K562 (cell line): ENCODE measurements at regions not wholly inside any gene's neighbourhood (a gene's known extent, or its start where the extent isn't known, plus 50 kb on each side); places are given as distances from the start of the nearest gene placed in this dataset.

Experiments
- ATAC-seq: fragments of 200-7000 bp; cut with Tn5 transposase; 3 replicates; pipeline ENCODE4 v1.9.1; 2020; ENCODE audit warnings: moderate library complexity
- BruUV-seq: library from RNA; stranded (reverse); fragments of 400-500 nt; replicated peaks from 2 replicates; lab custom pipeline; 2021; lab: Mats Ljungman, UMichigan
- CTCF ChIA-PET: fragments of 300-600 bp; formaldehyde crosslinking; extraction: SDS; loops from one replicate; lab custom pipeline; 2021; ENCODE audit warnings: low intra/inter-chr PET ratio; lab: Yijun Ruan, JAX
- POLR2A ChIA-PET: fragments of 300-600, 350-650 bp; sonication (Branson Sonifier 250); formaldehyde crosslinking; extraction: SDS; loops from one replicate; lab custom pipeline; 2021; ENCODE audit warnings: antibody characterized with exemption, inconsistent platforms; lab: Yijun Ruan, JAX
- DNase-seq, 4 experiments: peaks; one replicate each; pipeline versions ENCODE4 v3.0.0 to v3.0.0-alpha.2; 2011 to 2018; ENCODE audit warnings: low spot score in 3 of 4, mixed read lengths in 3 of 4; ENCODE audit errors: extremely low read depth in 1 of 4
- FAIRE-seq: peaks from 2 replicates; lab custom pipeline; 2011; peaks lifted over from hg19 to GRCh38; lab: Jason Lieb, UNC
- H2AFZ ChIP-seq: 2 replicates; pipeline ENCODE4 v1.6.0; 2011; ENCODE audit warnings: low read depth, low read length, control low read depth, inconsistent platforms
- H3K27ac ChIP-seq: fragments of 200-600 bp; 3 replicates; pipeline ENCODE4 v1.8.0; 2011; ENCODE audit warnings: low read depth, mild to moderate bottlenecking, control low read depth, inconsistent platforms, low read length, moderate library complexity, mixed read lengths; ENCODE audit errors: extremely low read depth
- H3K27me3 ChIP-seq, 2 experiments: fragments of 300-600 bp in 1 of 2; 2 replicates in 1 of 2; 3 replicates in 1 of 2; pipeline versions ENCODE4 v1.6.0 to v1.8.0; 2011; ENCODE audit warnings: inconsistent platforms in 2 of 2, low read length in 2 of 2, mild to moderate bottlenecking in 1 of 2, mixed read lengths in 1 of 2, moderate library complexity in 1 of 2; ENCODE audit not compliant: control insufficient read depth in 2 of 2, insufficient read depth in 2 of 2
- H3K36me3 ChIP-seq: fragments of 300-600 bp; 3 replicates; pipeline ENCODE4 v1.8.0; 2011; ENCODE audit warnings: mild to moderate bottlenecking, low read length, inconsistent platforms; ENCODE audit not compliant: control insufficient read depth, insufficient read depth
- H3K4me1 ChIP-seq, 2 experiments: fragments of 200-600 bp in 1 of 2; replicated peaks in 1 of 2; 2 replicates in 1 of 2; 3 replicates in 1 of 2; pipeline versions ENCODE4 v1.5.1 to v1.8.0; 2011; ENCODE audit warnings: inconsistent platforms in 2 of 2, low read length in 2 of 2, mild to moderate bottlenecking in 1 of 2, mixed read lengths in 1 of 2, moderate library complexity in 1 of 2; ENCODE audit not compliant: control insufficient read depth in 2 of 2, insufficient read depth in 2 of 2
- H3K4me2 ChIP-seq: 2 replicates; pipeline ENCODE4 v1.6.1; 2011; ENCODE audit warnings: low read length, control low read depth, inconsistent platforms, mixed read lengths; ENCODE audit not compliant: insufficient read depth
- H3K4me3 ChIP-seq: fragments of 200-600 bp; sonication (generic), shearing (Covaris generic); 2 replicates; pipeline ENCODE4 v1.5.1; 2016; ENCODE audit warnings: control low read depth, inconsistent platforms
- H3K79me2 ChIP-seq: fragments of 200-600 bp; 3 replicates; pipeline ENCODE4 v1.8.0; 2011; ENCODE audit warnings: low read length, inconsistent platforms; ENCODE audit not compliant: control insufficient read depth, insufficient read depth
- H3K9ac ChIP-seq, 2 experiments: 2 replicates each; pipeline versions ENCODE4 v1.6.0 to v1.6.1; 2011; ENCODE audit warnings: low read depth in 2 of 2, low read length in 2 of 2, control low read depth in 1 of 2, inconsistent platforms in 1 of 2, mild to moderate bottlenecking in 1 of 2, mixed read lengths in 1 of 2; ENCODE audit not compliant: insufficient read depth in 1 of 2
- H3K9me1 ChIP-seq: one replicate; pipeline ENCODE4 v1.6.0; 2011; ENCODE audit warnings: inconsistent platforms, mild to moderate bottlenecking, low read length, moderate library complexity; ENCODE audit not compliant: control insufficient read depth, insufficient read depth
- H3K9me3 ChIP-seq: replicated peaks from 2 replicates; pipeline ENCODE4 v1.5.1; 2011; ENCODE audit warnings: low read depth, low read length, inconsistent platforms; ENCODE audit not compliant: control insufficient read depth, insufficient read depth
- H4K20me1 ChIP-seq: replicated peaks from 2 replicates; pipeline ENCODE4 v1.6.1; 2011; ENCODE audit warnings: low read length, inconsistent platforms, mixed read lengths; ENCODE audit not compliant: control insufficient read depth, insufficient read depth
- C11orf30 ChIP-seq: fragments of 450-650 bp; IDR thresholded peaks from 2 replicates; pipeline ENCODE4 v1.6.1; 2016; ENCODE audit warnings: low read depth, mild to moderate bottlenecking
- HNRNPL ChIP-seq: fragments of 200-400 bp; formaldehyde crosslinking; IDR thresholded peaks from 2 replicates; pipeline ENCODE4 v1.6.1; 2017; ENCODE audit warnings: low read depth, mild to moderate bottlenecking, low read length
- KDM2B ChIP-seq: fragments of 250-450 bp; sonication (Bioruptor Pico); IDR thresholded peaks from 2 replicates; pipeline ENCODE4 v1.8.0; 2021; ENCODE audit warnings: mild to moderate bottlenecking, moderate library complexity
- KHSRP ChIP-seq: fragments of 450-650 bp; IDR thresholded peaks from 2 replicates; pipeline ENCODE4 v1.6.1; 2017
- MTA2 ChIP-seq: fragments of 450-650 bp; IDR thresholded peaks from 2 replicates; pipeline ENCODE4 v1.6.1; 2016; ENCODE audit warnings: low read depth
- NCOR1 ChIP-seq: fragments of 450-650 bp; IDR thresholded peaks from 2 replicates; pipeline ENCODE4 v1.6.1; 2016; ENCODE audit warnings: mild to moderate bottlenecking, moderate library complexity
- RAD21 ChIP-seq, 2 experiments: fragments of 250-450 bp in 1 of 2; fragments of 450-650 bp in 1 of 2; sonication (Bioruptor Pico) in 1 of 2; formaldehyde crosslinking in 1 of 2; IDR thresholded peaks in 1 of 2; conservative IDR thresholded peaks in 1 of 2; 2 replicates each; pipeline versions ENCODE4 v1.4.0 to v1.8.0; 2020 to 2022; ENCODE audit warnings: mild to moderate bottlenecking in 2 of 2, moderate library complexity in 1 of 2
- SMARCC2 ChIP-seq: fragments of 450-650 bp; IDR thresholded peaks from 2 replicates; pipeline ENCODE4 v1.6.1; 2017; ENCODE audit warnings: antibody characterized with exemption, moderate library complexity, mild to moderate bottlenecking, low read depth
- ZNF121 ChIP-seq: sonication (generic); formaldehyde crosslinking; conservative IDR thresholded peaks from 2 replicates; pipeline ENCODE4 v1.8.0; 2022; ENCODE audit warnings: missing genetic modification reagents
- ZNF140 ChIP-seq: fragments of 250-450 bp; sonication (Bioruptor Pico); IDR thresholded peaks from 2 replicates; pipeline ENCODE4 v1.8.0; 2021; ENCODE audit warnings: moderate library complexity, mild to moderate bottlenecking, inconsistent platforms
- ZNF146 ChIP-seq: IDR thresholded peaks from one replicate; pipeline ENCODE4 v1.6.1; 2018; ENCODE audit warnings: missing compliant biosample characterization; ENCODE audit not compliant: unreplicated experiment
- ZNF431 ChIP-seq: sonication (generic); formaldehyde crosslinking; IDR thresholded peaks from 2 replicates; pipeline ENCODE4 v1.8.0; 2022; ENCODE audit warnings: mild to moderate bottlenecking, missing genetic modification reagents
- ZNF707 ChIP-seq: fragments of 250-450 bp; sonication (Bioruptor Pico); conservative IDR thresholded peaks from 2 replicates; pipeline ENCODE4 v1.8.0; 2022; ENCODE audit warnings: inconsistent platforms, mild to moderate bottlenecking, moderate library complexity
- ZSCAN29 ChIP-seq: fragments of 450-650 bp; IDR thresholded peaks from 2 replicates; pipeline ENCODE4 v1.6.1; 2017
- WGBS: fragments of 100-300 bp; shearing (Covaris generic); methylation state at CpG from one replicate; pipeline ENCODE4 v1.1.6; 2016; ENCODE audit warnings: low coverage, mixed read lengths; ENCODE audit not compliant: insufficient coverage; ENCODE audit errors: missing lambda C conversion rate; 5-methylcytosine and 5-hydroxymethylcytosine counted together
- in situ Hi-C: fragments of 300-500 bp; cut with MboI; formaldehyde crosslinking; loops from 4 replicates; pipeline ENCODE4 v1.15.0; 2018; ENCODE audit warnings: inconsistent platforms, mixed read lengths
- intact Hi-C: fragments of 100-400 bp; cut with micrococcal nuclease; formaldehyde crosslinking; loops from 2 replicates; pipeline ENCODE4 v1.14.2; 2022
- TF ChIP-seq, protein P1 (sequence below): fragments of 250-450 bp; sonication (Bioruptor Pico); IDR thresholded peaks from 2 replicates; pipeline ENCODE4 v1.5.0; 2020; ENCODE audit warnings: mild to moderate bottlenecking, borderline replicate concordance

DNA sequence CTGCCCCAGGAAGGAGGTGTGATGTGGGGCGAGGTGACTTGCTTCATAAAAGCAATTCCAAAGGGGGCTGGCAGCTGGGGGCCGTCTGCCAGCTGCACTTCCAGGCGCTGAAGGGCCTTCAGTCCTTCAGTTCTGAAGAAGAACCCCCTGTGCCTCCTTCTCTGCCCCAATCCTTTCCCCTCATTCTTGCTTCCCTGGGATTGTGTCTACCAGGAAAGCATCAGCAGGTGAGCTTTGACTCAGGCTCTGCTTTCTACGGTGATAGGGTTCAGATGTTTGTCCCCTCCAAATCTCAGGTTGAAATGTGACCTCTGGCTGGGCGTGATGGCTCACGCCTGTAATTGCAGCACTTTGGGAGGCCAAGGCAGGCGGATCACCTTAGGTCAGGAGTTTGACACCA, 52.5 kb upstream of the NKD1 start:
- no peaks in the 10 kb centered on the region for H3K36me3 ChIP-seq
- no peak overlapping the region; the same call in 1 of the 2 replicates for H2AFZ ChIP-seq
- ATAC-seq (no peak), DNase-seq (no peak), FAIRE-seq (no peak)
- intact Hi-C loops: no loop called here
- 38% methylated on average over 6 of the region's 7 CpGs for WGBS
- H3K4me3 ChIP-seq: no peak overlapping the region
- H3K79me2 ChIP-seq: no peaks in the 10 kb centered on the region
- POLR2A ChIA-PET: interaction anchor here (0.6 to 1.4 kb wide), 3 partner anchors 13 to 152 kb away, joined by 3 to 4 read pairs (median 3); no protein-coding TSS in a partner anchor
- no peak for TF ChIP-seq ZNF121 (CRISPR knock-in tag)
- no peak for TF ChIP-seq ZSCAN29
- no peak for TF ChIP-seq MTA2
- no peak for TF ChIP-seq KHSRP
- TF ChIP-seq ZNF140: no peak
- TF ChIP-seq, protein P1, sequence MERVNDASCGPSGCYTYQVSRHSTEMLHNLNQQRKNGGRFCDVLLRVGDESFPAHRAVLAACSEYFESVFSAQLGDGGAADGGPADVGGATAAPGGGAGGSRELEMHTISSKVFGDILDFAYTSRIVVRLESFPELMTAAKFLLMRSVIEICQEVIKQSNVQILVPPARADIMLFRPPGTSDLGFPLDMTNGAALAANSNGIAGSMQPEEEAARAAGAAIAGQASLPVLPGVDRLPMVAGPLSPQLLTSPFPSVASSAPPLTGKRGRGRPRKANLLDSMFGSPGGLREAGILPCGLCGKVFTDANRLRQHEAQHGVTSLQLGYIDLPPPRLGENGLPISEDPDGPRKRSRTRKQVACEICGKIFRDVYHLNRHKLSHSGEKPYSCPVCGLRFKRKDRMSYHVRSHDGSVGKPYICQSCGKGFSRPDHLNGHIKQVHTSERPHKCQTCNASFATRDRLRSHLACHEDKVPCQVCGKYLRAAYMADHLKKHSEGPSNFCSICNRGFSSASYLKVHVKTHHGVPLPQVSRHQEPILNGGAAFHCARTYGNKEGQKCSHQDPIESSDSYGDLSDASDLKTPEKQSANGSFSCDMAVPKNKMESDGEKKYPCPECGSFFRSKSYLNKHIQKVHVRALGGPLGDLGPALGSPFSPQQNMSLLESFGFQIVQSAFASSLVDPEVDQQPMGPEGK (CRISPR knock-in tag): no peak
- no peak for TF ChIP-seq SMARCC2
- no peak for TF ChIP-seq ZNF431 (CRISPR knock-in tag)
- no peak for TF ChIP-seq ZNF146
- no peak for TF ChIP-seq ZNF707 (CRISPR knock-in tag)
- TF ChIP-seq NCOR1: no peak
- TF ChIP-seq C11orf30: no peak
- no peak for TF ChIP-seq KDM2B
- no peak for TF ChIP-seq HNRNPL
- no peak for TF ChIP-seq RAD21 (CRISPR knock-in tag; conservative IDR thresholded peaks at IDR 0.05 in 1 of 2, IDR thresholded peaks at IDR 0.05 in 1 of 2)
- CTCF ChIA-PET: no interaction called here
- no peaks in the 10 kb centered on the region for H3K9me3 ChIP-seq
- H3K9ac ChIP-seq: no peak overlapping the region
- no peaks in the 10 kb centered on the region for H3K4me1 ChIP-seq
- no TSS peak for BruUV-seq
- in situ Hi-C loops: no loop called here
- H3K27me3 ChIP-seq: peaks cover 0 to 7% of the 10 kb centered on the region in 2 experiments; a peak in 3 of 5 replicates
- no peak overlapping the region for H3K27ac ChIP-seq
- no peak overlapping the region for H3K4me2 ChIP-seq
- H4K20me1 ChIP-seq: no peaks in the 10 kb centered on the region
- no peaks in the 10 kb centered on the region for H3K9me1 ChIP-seq
